ENCODE measurements at regions not wholly inside any gene's neighbourhood (a gene's known extent, or its start where the extent isn't known, plus 50 kb on each side); places are given as distances from the start of the nearest gene placed in this dataset.

GRCh38 chr2:16006537-16007166 lies 66.3 kb downstream of the MYCN start:
- in situ Hi-C loops (cut with MboI; ENCODE audit: low sequenced_read_pairs), result no loop called here

- in situ Hi-C loops (cut with MboI; ENCODE audit: low sequenced_read_pairs), result no loop called here
Observed at GRCh38 chr2:16005816-16006536, 65.6 kb downstream of the MYCN start.

GRCh38 chr2:16005389-16005788 lies 65.0 kb downstream of the MYCN start:
- in situ Hi-C loops (cut with MboI; ENCODE audit: low sequenced_read_pairs), result no loop called here

- in situ Hi-C loops (cut with MboI; ENCODE audit: low sequenced_read_pairs), result no loop called here
Observed at GRCh38 chr2:16003809-16004208, 63.5 kb downstream of the MYCN start.

- in situ Hi-C loops (cut with MboI; ENCODE audit: low sequenced_read_pairs), result no loop called here
Observed at GRCh38 chr2:16003152-16003551, 62.8 kb downstream of the MYCN start.

- in situ Hi-C loops (cut with MboI; ENCODE audit: low sequenced_read_pairs), result no loop called here
Observed at GRCh38 chr2:16002575-16002974, 62.2 kb downstream of the MYCN start.

- in situ Hi-C loops (cut with MboI; ENCODE audit: low sequenced_read_pairs), result no loop called here
Observed at GRCh38 chr2:16002144-16002543, 61.8 kb downstream of the MYCN start.

- in situ Hi-C loops (cut with MboI; ENCODE audit: low sequenced_read_pairs), result no loop called here
Observed at GRCh38 chr2:16000642-16001041, 60.3 kb downstream of the MYCN start.

GRCh38 chr2:15999596-16000469 lies 59.5 kb downstream of the MYCN start:
- in situ Hi-C loops (cut with MboI; ENCODE audit: low sequenced_read_pairs), result no loop called here

GRCh38 chr2:15997728-15998280 lies 57.5 kb downstream of the MYCN start:
- in situ Hi-C loops (cut with MboI; ENCODE audit: low sequenced_read_pairs), result no loop called here

- in situ Hi-C loops (cut with MboI; ENCODE audit: low sequenced_read_pairs), result no loop called here
Observed at GRCh38 chr2:15996536-15997423, 56.4 kb downstream of the MYCN start.
